ENCODE measurements at regions not wholly inside any gene's neighbourhood (a gene's known extent, or its start where the extent isn't known, plus 50 kb on each side); places are given as distances from the start of the nearest gene placed in this dataset.

DNA sequence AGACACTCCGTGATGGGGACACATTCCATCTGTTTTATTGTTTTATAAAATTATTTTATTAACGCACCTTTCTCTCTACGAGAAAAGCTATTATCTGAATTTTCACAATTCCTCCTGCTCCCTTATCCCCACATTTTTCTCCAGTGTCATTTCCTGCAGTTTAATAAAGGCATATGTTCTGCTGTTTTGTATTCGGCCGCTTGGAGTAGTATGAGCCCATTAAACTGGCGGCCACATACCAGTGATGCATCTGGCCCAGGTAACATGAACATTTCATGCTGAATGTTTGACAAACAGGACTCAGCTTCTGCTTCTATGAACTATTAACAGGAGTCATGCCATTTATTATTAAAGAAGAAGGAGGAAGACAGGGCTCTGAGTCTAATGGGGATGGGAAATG, 511.0 kb downstream of the TMEM121 start:
- Histone ChIP-seq H3K27ac (replicated peaks) (no peak overlapping the region), H3K27me3 (ENCODE audit: insufficient read depth, poor library complexity, severe bottlenecking) (no peaks in the 10 kb centered on the region), H3K4me3 (replicated peaks; ENCODE audit: insufficient read depth, low read length) (no peak overlapping the region)
- no peak for TF ChIP-seq CTCF (IDR thresholded peaks at IDR 0.05; ENCODE audit: insufficient read depth, low read length)
- no peak for TF ChIP-seq GABPA (IDR thresholded peaks at IDR 0.05; ENCODE audit: low read depth)
- no peak for TF ChIP-seq REST (IDR thresholded peaks at IDR 0.05; ENCODE audit: insufficient replicate concordance, low read depth)
- TF ChIP-seq SPI1 (IDR thresholded peaks at IDR 0.05; ENCODE audit: borderline replicate concordance, low read depth) = no peak
- TF ChIP-seq POLR2AphosphoS5 (IDR thresholded peaks at IDR 0.05; ENCODE audit: low read depth) = no peak
- no peak for DNase-seq (ENCODE audit: low read depth in 1 of 2, low spot score in 1 of 2)

DNA sequence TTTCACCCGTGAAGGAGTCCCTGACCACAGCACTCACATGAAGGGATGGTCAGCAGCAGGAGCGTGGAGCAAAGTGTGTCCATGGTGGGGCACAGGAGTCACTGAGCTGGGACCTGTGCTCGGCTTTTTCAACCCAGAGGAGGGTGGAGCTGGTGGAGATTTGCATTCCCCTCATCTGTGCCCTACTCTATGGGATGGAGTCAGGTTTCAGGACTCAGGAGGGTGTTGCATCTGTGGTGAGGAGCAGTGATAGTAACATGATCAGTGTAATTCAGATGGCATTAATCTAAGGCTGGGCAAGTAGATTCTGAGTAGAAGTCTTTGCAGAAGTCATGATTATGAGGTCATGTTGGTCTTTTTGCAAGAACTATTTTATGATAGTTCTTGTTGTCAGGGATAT, 511.9 kb downstream of the TMEM121 start:
- H3K27ac ChIP-seq (replicated peaks) = no peak overlapping the region
- no peak for DNase-seq (ENCODE audit: low read depth in 1 of 2, low spot score in 1 of 2)

GRCh38 chr14:106039400-106039799, 513.0 kb downstream of the TMEM121 start:
- H3K4me3 ChIP-seq (replicated peaks; ENCODE audit: insufficient read depth, low read length) = no peak overlapping the region
- H3K27me3 ChIP-seq (ENCODE audit: insufficient read depth, poor library complexity, severe bottlenecking) = no peaks in the 10 kb centered on the region
- TF ChIP-seq GABPA (IDR thresholded peaks at IDR 0.05; ENCODE audit: low read depth) = no peak
- no peak for TF ChIP-seq POLR2AphosphoS5 (IDR thresholded peaks at IDR 0.05; ENCODE audit: low read depth)
- no peak for TF ChIP-seq SPI1 (IDR thresholded peaks at IDR 0.05; ENCODE audit: borderline replicate concordance, low read depth)
- TF ChIP-seq REST (IDR thresholded peaks at IDR 0.05; ENCODE audit: insufficient replicate concordance, low read depth) = no peak
- no peak overlapping the region for H3K27ac ChIP-seq (replicated peaks)
- DNase-seq (ENCODE audit: low read depth in 1 of 2, low spot score in 1 of 2) = no peak

More for the DNA sequence above, 511.9 kb downstream of the TMEM121 start:
- Histone ChIP-seq H3K27me3 (ENCODE audit: insufficient read depth, poor library complexity, severe bottlenecking) (no peaks in the 10 kb centered on the region), H3K4me3 (replicated peaks; ENCODE audit: insufficient read depth, low read length) (no peak overlapping the region)
- no peak for TF ChIP-seq POLR2AphosphoS5 (IDR thresholded peaks at IDR 0.05; ENCODE audit: low read depth)
- no peak for TF ChIP-seq CTCF (IDR thresholded peaks at IDR 0.05; ENCODE audit: insufficient read depth, low read length)
- no peak for TF ChIP-seq REST (IDR thresholded peaks at IDR 0.05; ENCODE audit: insufficient replicate concordance, low read depth)
- no peak for TF ChIP-seq GABPA (IDR thresholded peaks at IDR 0.05; ENCODE audit: low read depth)
- TF ChIP-seq SPI1 (IDR thresholded peaks at IDR 0.05; ENCODE audit: borderline replicate concordance, low read depth) = no peak
